Progenitor cell of endocrine pancreas (in vitro differentiated cells): ENCODE measurements at regions not wholly inside any gene's neighbourhood (a gene's known extent, or its start where the extent isn't known, plus 50 kb on each side); places are given as distances from the start of the nearest gene placed in this dataset.

ENCODE experiments used
- DNase-seq: peaks from one replicate; pipeline ENCODE4 v3.0.0; 2021; ENCODE audit warnings: low spot score; ENCODE audit not compliant: unreplicated experiment
- H3K27ac Mint-ChIP-seq: 2 replicates; pipeline ENCODE4 v1.8.0; 2021; ENCODE audit warnings: mild to moderate bottlenecking, moderate library complexity, mixed read lengths
- H3K27me3 Mint-ChIP-seq: 2 replicates; pipeline ENCODE4 v1.8.0; 2021; ENCODE audit warnings: mixed read lengths
- H3K36me3 Mint-ChIP-seq: 2 replicates; pipeline ENCODE4 v1.8.0; 2022; ENCODE audit warnings: mixed read lengths; ENCODE audit not compliant: insufficient read depth
- H3K4me1 Mint-ChIP-seq: 2 replicates; pipeline ENCODE4 v1.8.0; 2021; ENCODE audit warnings: low read depth, mixed read lengths
- H3K4me3 Mint-ChIP-seq: 2 replicates; pipeline ENCODE4 v1.8.0; 2021; ENCODE audit warnings: low read depth, mild to moderate bottlenecking, moderate library complexity, mixed read lengths
- H3K9me3 Mint-ChIP-seq: 2 replicates; pipeline ENCODE4 v1.8.0; 2021; ENCODE audit warnings: low read depth, mixed read lengths
- TF ChIP-seq, protein P1 (sequence below): fragments of 200-600 bp; sonication (generic); IDR thresholded peaks from one replicate; pipeline ENCODE4 v1.5.0; 2021; ENCODE audit warnings: antibody characterized with exemption, mild to moderate bottlenecking; ENCODE audit not compliant: unreplicated experiment

DNA sequence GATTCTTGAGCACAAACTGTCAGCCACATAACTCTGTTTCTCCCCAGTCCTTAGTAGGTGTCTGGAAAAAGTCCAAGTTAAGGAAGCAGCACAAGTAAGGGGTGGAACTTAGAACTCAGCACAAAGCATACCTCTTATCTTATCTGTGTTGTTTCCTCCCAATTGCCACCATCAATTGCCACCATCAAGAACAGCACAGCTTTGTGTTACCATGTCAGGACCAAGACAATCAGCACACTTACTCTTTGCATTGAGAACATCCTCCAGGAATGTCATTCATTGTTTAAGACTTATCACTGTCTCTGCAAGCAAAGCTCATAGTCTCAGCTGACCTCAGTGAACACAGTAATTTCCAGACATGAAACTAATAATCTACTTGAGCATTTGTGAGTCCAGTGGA lies 212.7 kb upstream of the FSHR start:
- DNase-seq = no peak
- Mint-ChIP-seq H3K36me3 (no peaks in the 10 kb centered on the region), H3K4me3 (no peak overlapping the region), H3K4me1 (no peaks in the 10 kb centered on the region), H3K9me3 (peaks cover 6% of the 10 kb centered on the region), H3K27me3 (peaks cover 3% of the 10 kb centered on the region), H3K27ac (no peak overlapping the region)
- TF ChIP-seq, protein P1, sequence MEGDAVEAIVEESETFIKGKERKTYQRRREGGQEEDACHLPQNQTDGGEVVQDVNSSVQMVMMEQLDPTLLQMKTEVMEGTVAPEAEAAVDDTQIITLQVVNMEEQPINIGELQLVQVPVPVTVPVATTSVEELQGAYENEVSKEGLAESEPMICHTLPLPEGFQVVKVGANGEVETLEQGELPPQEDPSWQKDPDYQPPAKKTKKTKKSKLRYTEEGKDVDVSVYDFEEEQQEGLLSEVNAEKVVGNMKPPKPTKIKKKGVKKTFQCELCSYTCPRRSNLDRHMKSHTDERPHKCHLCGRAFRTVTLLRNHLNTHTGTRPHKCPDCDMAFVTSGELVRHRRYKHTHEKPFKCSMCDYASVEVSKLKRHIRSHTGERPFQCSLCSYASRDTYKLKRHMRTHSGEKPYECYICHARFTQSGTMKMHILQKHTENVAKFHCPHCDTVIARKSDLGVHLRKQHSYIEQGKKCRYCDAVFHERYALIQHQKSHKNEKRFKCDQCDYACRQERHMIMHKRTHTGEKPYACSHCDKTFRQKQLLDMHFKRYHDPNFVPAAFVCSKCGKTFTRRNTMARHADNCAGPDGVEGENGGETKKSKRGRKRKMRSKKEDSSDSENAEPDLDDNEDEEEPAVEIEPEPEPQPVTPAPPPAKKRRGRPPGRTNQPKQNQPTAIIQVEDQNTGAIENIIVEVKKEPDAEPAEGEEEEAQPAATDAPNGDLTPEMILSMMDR = no peak

DNA sequence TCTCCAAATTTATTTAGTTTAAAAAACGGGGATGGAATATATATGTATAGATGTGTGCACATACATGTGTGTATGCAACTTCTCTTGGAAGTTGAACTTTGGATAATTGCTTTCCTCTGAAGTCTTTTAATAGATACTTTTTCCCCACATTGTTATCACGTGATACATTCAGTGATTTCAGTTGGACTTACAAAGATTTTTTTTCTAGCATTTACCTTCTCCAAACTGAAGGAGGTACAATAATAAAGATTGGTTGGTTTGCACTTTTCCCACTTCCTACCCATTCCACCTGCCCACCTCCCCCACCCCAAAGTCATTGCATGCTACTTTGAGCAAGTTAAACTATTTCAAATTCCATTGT lies 206.1 kb upstream of the FSHR start:
- TF ChIP-seq, protein P1 = no peak
- Mint-ChIP-seq H3K27me3 (no peaks in the 10 kb centered on the region), H3K4me1 (no peaks in the 10 kb centered on the region), H3K27ac (no peak overlapping the region), H3K36me3 (no peaks in the 10 kb centered on the region), H3K9me3 (peaks cover 6% of the 10 kb centered on the region), H3K4me3 (no peak overlapping the region)
- no peak for DNase-seq

DNA sequence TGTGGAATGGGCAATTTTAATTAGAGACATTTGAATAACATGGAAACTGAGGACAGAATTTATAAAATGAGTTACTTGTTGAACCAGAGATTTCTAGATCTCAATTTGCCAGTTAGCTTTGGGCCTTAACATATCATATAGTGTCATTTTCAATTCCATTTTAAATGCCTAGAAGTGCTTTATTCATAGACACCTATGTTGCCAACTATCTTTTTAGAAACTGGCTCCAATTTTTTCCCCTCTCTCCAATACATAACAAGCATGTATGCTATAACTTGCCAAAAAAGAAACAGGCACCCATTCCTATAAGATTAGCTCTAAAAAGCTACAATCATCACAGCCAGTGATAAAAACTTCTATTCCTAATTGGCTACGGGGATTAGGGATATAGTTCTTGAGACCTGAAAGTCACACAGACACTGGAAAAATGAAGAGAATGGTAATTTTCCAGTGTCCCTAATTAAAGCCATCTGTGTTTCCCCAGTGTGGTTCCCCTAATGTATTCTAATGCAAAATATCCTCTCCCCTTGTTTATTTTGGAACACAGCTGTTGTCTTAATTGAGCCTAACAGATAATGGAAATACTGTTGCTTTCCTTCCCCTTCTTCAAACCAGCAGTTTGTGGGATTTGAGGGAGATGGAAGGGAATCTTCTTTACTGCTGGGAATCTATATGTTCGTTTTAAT lies 205.5 kb upstream of the FSHR start:
- Mint-ChIP-seq H3K36me3 (no peaks in the 10 kb centered on the region), H3K4me1 (no peaks in the 10 kb centered on the region), H3K9me3 (peaks cover 6% of the 10 kb centered on the region), H3K27ac (no peak overlapping the region), H3K4me3 (no peak overlapping the region), H3K27me3 (no peaks in the 10 kb centered on the region)
- TF ChIP-seq, protein P1 = no peak
- no peak for DNase-seq

DNA sequence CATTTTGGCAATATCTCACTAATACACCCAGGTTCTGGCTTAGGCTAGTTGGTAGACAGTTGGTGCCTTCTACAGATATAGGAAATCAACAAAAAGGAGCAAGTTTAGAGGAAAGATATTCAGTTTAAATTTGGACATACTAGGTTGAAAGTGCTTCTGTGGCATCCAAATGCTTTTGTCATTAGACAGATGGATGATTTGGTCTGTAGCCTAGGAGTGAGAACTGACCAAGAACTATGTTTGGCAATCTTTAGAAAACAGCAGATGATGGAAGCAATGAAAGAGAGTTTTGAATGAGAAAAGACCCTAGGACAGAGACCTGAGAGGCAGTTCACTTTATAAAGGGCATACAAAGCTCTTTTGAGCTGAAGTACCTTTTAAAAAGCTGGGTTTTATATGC lies 201.3 kb upstream of the FSHR start:
- H3K27me3 Mint-ChIP-seq = no peaks in the 10 kb centered on the region
- H3K36me3 Mint-ChIP-seq = no peaks in the 10 kb centered on the region
- H3K4me1 Mint-ChIP-seq = peaks cover 8% of the 10 kb centered on the region
- no peak overlapping the region for H3K27ac Mint-ChIP-seq
- no peak overlapping the region for H3K4me3 Mint-ChIP-seq
- TF ChIP-seq, protein P1 = no peak
- DNase-seq = no peak
- no peaks in the 10 kb centered on the region for H3K9me3 Mint-ChIP-seq

DNA sequence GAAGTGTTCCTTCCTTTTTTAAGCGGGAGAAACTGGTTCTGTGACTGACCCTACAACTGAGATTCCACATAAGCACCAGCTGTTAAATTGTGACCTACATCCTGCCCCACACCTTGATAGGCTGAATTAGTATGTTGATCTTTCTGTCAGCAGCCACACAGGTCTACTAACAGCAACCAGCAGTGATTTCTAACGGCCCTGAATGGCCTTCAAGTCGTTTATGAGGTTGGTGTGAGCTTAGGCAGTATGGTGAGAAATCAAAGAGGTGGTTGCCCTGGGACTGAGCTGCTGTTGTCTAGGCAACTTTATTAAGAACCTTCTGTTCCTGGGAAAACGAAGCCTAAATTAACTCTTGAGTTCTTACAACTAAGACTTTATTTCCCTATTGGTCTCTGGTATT lies 197.2 kb upstream of the FSHR start:
- H3K27ac Mint-ChIP-seq = no peak overlapping the region

More for the DNA sequence above, 197.2 kb upstream of the FSHR start:
- DNase-seq = no peak
- Mint-ChIP-seq H3K4me3 (no peak overlapping the region), H3K4me1 (peaks cover 8% of the 10 kb centered on the region), H3K9me3 (no peaks in the 10 kb centered on the region), H3K36me3 (no peaks in the 10 kb centered on the region), H3K27me3 (no peaks in the 10 kb centered on the region)
- TF ChIP-seq, protein P1 = no peak
